Neural progenitor cell (in vitro differentiated cells): ENCODE measurements at regions not wholly inside any gene's neighbourhood (a gene's known extent, or its start where the extent isn't known, plus 50 kb on each side); places are given as distances from the start of the nearest gene placed in this dataset.
A peak's percentile ranks its signal among the peaks of the same experiment; 100 is the strongest.
"Not testable (repeated sequence)": the region's sequence is repeated elsewhere in the genome, so short reads cannot be mapped to it uniquely, and the experiment has no call there.

Experiments used
- DNase-seq: peaks from one replicate; pipeline ENCODE4 v3.0.0-alpha.2; 2016; ENCODE audit warnings: low spot score
- H2AFZ ChIP-seq: fragments of 200-600 bp; sonication (generic); replicated peaks from 2 replicates; pipeline ENCODE4 v1.6.1; 2016; ENCODE audit warnings: antibody characterized with exemption
- H3F3A ChIP-seq: fragments of 200-600 bp; sonication (generic); 2 replicates; pipeline ENCODE4 v1.6.1; 2016; ENCODE audit warnings: antibody characterized with exemption, low read depth
- H3K27ac ChIP-seq: fragments of 200-600 bp; sonication (generic); 2 replicates; pipeline ENCODE4 v1.5.1; 2016; ENCODE audit warnings: mild to moderate bottlenecking
- H3K27me3 ChIP-seq: fragments of 200-600 bp; sonication (generic); 2 replicates; pipeline ENCODE4 v1.6.1; 2016; ENCODE audit warnings: mild to moderate bottlenecking, moderate library complexity
- H3K36me3 ChIP-seq: fragments of 200-600 bp; sonication (generic); 2 replicates; pipeline ENCODE4 v1.5.1; 2016
- H3K4me1 ChIP-seq: fragments of 200-600 bp; sonication (generic); 2 replicates; pipeline ENCODE4 v1.6.1; 2016; ENCODE audit warnings: mixed run types
- H3K4me2 ChIP-seq: fragments of 200-600 bp; sonication (generic); 2 replicates; pipeline ENCODE4 v1.6.1; 2016
- H3K4me3 ChIP-seq: fragments of 200-600 bp; sonication (generic); 2 replicates; pipeline ENCODE4 v1.5.1; 2016
- H3K79me2 ChIP-seq: fragments of 200-600 bp; sonication (generic); 2 replicates; pipeline ENCODE4 v1.6.1; 2016; ENCODE audit warnings: low read depth
- H3K9ac ChIP-seq: fragments of 200-600 bp; sonication (generic); 2 replicates; pipeline ENCODE4 v1.6.1; 2016
- H3K9me3 ChIP-seq: fragments of 200-600 bp; sonication (generic); 2 replicates; pipeline ENCODE4 v1.5.1; 2016; ENCODE audit warnings: low read depth
- H4K20me1 ChIP-seq: fragments of 200-600 bp; sonication (generic); 2 replicates; pipeline ENCODE4 v1.6.1; 2016; ENCODE audit warnings: low read depth
- H3K27ac Mint-ChIP-seq: 3 replicates; pipeline ENCODE4 v1.8.0; 2021; ENCODE audit warnings: mixed read lengths
- H3K27me3 Mint-ChIP-seq: 2 replicates; pipeline ENCODE4 v1.8.0; 2022; ENCODE audit warnings: low read depth, mild to moderate bottlenecking, inconsistent platforms, moderate library complexity, mixed read lengths; ENCODE audit not compliant: insufficient read depth
- H3K36me3 Mint-ChIP-seq: 3 replicates; pipeline ENCODE4 v1.8.0; 2021; ENCODE audit warnings: mixed read lengths
- H3K4me1 Mint-ChIP-seq: 3 replicates; pipeline ENCODE4 v1.8.0; 2021; ENCODE audit warnings: mixed read lengths
- H3K4me3 Mint-ChIP-seq: 3 replicates; pipeline ENCODE4 v1.8.0; 2021; ENCODE audit warnings: mild to moderate bottlenecking, moderate library complexity, mixed read lengths
- H3K9me3 Mint-ChIP-seq: 3 replicates; pipeline ENCODE4 v1.8.0; 2020; ENCODE audit warnings: mixed read lengths
- EZH2 ChIP-seq: fragments of 200-600 bp; sonication (generic); IDR thresholded peaks from 2 replicates; pipeline ENCODE4 v1.6.1; 2017; ENCODE audit warnings: antibody characterized with exemption, mild to moderate bottlenecking, moderate library complexity
- EZH2phosphoT487 ChIP-seq: fragments of 200-600 bp; sonication (generic); IDR thresholded peaks from 2 replicates; pipeline ENCODE4 v1.6.1; 2017; ENCODE audit warnings: antibody characterized with exemption
- TF ChIP-seq, protein P1 (sequence below): fragments of 200-600 bp; sonication (generic); IDR thresholded peaks from 2 replicates; pipeline ENCODE4 v1.5.1; 2017; ENCODE audit warnings: antibody characterized with exemption, mild to moderate bottlenecking

DNA sequence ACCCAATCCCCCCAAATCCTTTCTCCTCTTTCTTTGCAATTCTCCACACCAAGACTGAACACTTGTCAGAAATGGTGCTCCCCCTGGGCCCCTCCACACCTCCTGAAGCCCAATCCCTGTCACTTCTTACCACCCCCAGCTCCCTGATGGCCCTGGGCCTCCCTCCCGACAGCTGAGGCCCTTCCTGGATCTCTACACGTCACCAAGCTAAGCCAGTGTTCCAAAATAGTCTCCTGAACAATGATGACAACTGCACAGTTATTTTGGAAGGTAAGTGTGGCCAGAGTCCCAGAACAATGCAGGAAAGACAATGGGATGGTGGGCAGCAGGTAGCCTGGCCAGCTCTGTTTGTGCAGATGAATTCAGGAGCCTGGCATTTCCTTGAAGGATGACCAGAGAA lies 63.7 kb upstream of the PRSS3 start:
- no peak for DNase-seq
- peaks cover 24% of the 10 kb centered on the region for H3K4me1 ChIP-seq
- peaks cover 7% of the 10 kb centered on the region for H3F3A ChIP-seq
- no peaks in the 10 kb centered on the region for H4K20me1 ChIP-seq
- Mint-ChIP-seq H3K36me3 (peaks cover 3% of the 10 kb centered on the region), H3K27ac (peak overlapping the region; percentile 34), H3K27me3 (peaks cover 3% of the 10 kb centered on the region), H3K4me3 (no peak overlapping the region), H3K4me1 (peaks cover 16% of the 10 kb centered on the region), H3K9me3 (peaks cover 14% of the 10 kb centered on the region)
- no peaks in the 10 kb centered on the region for H3K9me3 ChIP-seq
- no peak overlapping the region for H3K27ac ChIP-seq
- H3K36me3 ChIP-seq = no peaks in the 10 kb centered on the region
- no peaks in the 10 kb centered on the region for H3K79me2 ChIP-seq
- no peak overlapping the region for H2AFZ ChIP-seq
- no peak overlapping the region for H3K4me3 ChIP-seq
- H3K9ac ChIP-seq = no peak overlapping the region
- H3K27me3 ChIP-seq = no peaks in the 10 kb centered on the region
- TF ChIP-seq, protein P1, sequence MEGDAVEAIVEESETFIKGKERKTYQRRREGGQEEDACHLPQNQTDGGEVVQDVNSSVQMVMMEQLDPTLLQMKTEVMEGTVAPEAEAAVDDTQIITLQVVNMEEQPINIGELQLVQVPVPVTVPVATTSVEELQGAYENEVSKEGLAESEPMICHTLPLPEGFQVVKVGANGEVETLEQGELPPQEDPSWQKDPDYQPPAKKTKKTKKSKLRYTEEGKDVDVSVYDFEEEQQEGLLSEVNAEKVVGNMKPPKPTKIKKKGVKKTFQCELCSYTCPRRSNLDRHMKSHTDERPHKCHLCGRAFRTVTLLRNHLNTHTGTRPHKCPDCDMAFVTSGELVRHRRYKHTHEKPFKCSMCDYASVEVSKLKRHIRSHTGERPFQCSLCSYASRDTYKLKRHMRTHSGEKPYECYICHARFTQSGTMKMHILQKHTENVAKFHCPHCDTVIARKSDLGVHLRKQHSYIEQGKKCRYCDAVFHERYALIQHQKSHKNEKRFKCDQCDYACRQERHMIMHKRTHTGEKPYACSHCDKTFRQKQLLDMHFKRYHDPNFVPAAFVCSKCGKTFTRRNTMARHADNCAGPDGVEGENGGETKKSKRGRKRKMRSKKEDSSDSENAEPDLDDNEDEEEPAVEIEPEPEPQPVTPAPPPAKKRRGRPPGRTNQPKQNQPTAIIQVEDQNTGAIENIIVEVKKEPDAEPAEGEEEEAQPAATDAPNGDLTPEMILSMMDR = no peak
- TF ChIP-seq EZH2phosphoT487 (no peak), EZH2 (no peak)
- no peak overlapping the region for H3K4me2 ChIP-seq

DNA sequence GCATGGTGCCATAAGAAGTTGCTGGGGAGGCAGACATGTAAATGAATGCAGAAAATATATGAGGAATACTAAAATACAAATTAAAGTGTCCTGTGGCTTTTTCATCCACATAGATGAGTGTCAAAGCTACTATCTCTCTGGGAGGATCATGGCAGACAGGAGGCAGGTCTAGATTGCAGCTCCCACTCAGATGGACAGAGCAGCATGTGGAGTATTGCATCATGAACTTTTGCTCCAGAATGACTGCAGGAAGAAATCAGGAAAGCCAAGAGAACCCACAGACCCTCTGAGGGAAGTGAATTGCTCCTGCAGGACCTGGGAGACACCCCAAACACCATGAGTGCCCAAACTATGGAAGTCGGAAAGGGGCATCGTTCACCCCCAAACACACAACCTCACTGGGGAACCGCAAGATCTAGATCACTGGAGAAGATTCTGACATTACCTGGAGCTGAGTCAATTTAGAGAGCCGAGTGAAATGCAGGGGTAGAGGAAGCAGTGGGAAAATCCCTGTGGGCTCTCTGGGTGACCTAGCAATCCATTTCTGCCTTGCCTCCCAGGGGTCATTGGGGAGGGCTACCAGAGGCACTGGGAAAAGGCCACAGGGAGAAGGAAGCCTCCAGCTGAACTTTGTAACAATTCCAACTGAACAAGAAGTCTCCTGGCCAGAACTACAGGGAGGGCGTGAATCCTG lies 61.0 kb upstream of the PRSS3 start:
- H3K36me3 ChIP-seq, H3K4me3 Mint-ChIP-seq, H3K4me3 ChIP-seq, DNase-seq, H3K27me3 Mint-ChIP-seq, H3K36me3 Mint-ChIP-seq, H3K79me2 ChIP-seq, H4K20me1 ChIP-seq, H3K9me3 Mint-ChIP-seq, H3K27me3 ChIP-seq, H2AFZ ChIP-seq, H3F3A ChIP-seq, H3K4me2 ChIP-seq, H3K9me3 ChIP-seq, H3K27ac ChIP-seq, H3K9ac ChIP-seq: not testable (repeated sequence)
- Mint-ChIP-seq H3K4me1 (peaks cover 16% of the 10 kb centered on the region), H3K27ac (peak overlapping the region; percentile 17)
- peaks cover 24% of the 10 kb centered on the region for H3K4me1 ChIP-seq

DNA sequence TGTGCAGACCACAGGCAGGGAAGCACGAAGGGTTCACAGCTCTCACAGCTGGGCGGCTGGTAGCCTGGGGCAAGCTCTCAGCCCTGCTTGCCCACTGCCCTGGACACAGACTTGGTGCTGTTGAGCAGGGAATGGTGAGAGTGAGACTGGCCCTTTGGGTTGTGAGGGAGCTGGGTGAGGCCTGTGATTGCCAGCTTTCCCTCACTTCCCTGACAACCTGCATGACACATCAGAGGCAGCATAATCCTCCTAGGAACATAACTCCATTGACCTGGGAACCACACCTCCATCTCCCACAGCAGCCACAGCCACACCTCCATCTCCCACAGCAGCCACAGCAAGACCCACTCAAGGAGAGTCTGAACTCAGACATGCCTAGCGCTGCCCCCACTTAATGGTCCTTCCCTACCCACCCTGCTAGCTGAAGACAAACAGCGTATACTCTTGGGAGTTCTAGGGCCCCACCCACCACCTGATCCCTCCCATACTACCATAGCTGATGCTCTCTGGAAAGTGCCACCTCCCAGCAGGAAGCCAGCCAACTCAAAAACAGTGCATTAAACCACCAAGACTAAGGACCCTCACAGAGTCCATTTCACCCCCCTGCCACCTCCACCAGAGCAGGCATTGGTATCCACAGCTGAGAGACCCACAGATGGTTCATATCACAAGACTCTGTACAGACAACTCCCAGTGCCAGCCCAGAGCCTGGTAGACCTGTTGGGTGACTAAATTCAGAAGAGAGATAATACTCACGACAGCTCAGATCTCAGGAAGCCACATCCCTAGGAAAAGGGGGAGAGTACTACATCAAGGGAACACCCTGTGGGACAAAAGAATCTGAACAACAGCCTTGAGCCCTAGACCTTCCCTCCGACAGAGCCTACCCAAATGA lies 60.2 kb upstream of the PRSS3 start:
- H3K4me3 ChIP-seq, DNase-seq, H3K4me3 Mint-ChIP-seq, H3K9ac ChIP-seq, H3K36me3 ChIP-seq, H3K27me3 ChIP-seq, H3K79me2 ChIP-seq, H3F3A ChIP-seq, H2AFZ ChIP-seq, H3K9me3 ChIP-seq, H3K27ac ChIP-seq, H4K20me1 ChIP-seq, H3K27me3 Mint-ChIP-seq, H3K27ac Mint-ChIP-seq, H3K9me3 Mint-ChIP-seq, H3K36me3 Mint-ChIP-seq, H3K4me2 ChIP-seq: not testable (repeated sequence)
- peaks cover 16% of the 10 kb centered on the region for H3K4me1 ChIP-seq
- H3K4me1 Mint-ChIP-seq = peaks cover 13% of the 10 kb centered on the region

DNA sequence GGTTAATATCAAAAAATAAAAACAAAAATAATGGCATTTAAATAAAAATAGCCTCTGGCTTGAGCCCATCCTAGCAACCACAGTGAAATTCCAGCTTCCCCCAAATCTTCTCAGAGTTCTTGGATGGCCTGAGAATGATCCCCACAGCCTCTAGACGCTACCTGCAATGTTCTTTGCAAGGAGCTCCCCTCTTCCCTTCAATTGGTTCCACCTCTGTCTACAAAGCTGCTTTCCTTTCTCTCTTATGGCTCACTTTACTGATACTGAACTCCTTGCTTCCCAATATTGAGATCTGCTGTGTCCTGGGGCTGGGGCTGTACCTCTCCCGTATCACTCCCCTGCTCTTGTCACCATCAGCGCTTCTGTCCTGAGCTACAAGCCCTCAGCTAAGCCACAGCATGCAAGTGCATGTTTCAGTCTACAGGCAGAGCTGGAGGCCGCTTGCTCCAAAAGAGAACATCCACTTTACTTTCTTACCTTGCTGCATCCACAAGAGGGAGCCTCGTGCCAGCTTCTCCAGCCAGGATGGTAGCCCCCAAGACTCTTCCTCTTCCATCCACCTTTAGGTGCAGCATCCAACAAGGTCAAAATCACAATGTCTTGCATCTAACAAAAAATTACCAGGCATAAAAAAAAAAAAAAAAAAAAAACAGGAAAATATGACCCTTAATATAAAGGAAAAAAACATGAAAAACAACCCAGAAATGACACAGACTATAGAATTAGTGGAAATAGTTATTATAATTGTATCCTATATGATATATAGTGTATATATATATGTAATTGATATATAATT lies 57.4 kb upstream of the PRSS3 start:
- Histone ChIP-seq H3K9me3 (no peaks in the 10 kb centered on the region), H3K4me2 (no peak overlapping the region)

More for the DNA sequence above, 57.4 kb upstream of the PRSS3 start:
- no peaks in the 10 kb centered on the region for H3F3A ChIP-seq
- Mint-ChIP-seq H3K4me1 (peaks cover 4% of the 10 kb centered on the region), H3K4me3 (no peak overlapping the region), H3K27me3 (no peaks in the 10 kb centered on the region), H3K36me3 (no peaks in the 10 kb centered on the region), H3K9me3 (peaks cover 4% of the 10 kb centered on the region), H3K27ac (no peak overlapping the region)
- no peak overlapping the region for H3K27ac ChIP-seq
- peak; percentile 79 for DNase-seq
- no peaks in the 10 kb centered on the region for H3K36me3 ChIP-seq
- peaks cover 4% of the 10 kb centered on the region for H3K27me3 ChIP-seq
- no peaks in the 10 kb centered on the region for H3K4me1 ChIP-seq
- no peak overlapping the region for H3K9ac ChIP-seq
- TF ChIP-seq, protein P1 = peak; percentile 75
- no peak for TF ChIP-seq EZH2
- no peak for TF ChIP-seq EZH2phosphoT487
- H4K20me1 ChIP-seq = no peaks in the 10 kb centered on the region
- no peak overlapping the region for H3K4me3 ChIP-seq
- no peaks in the 10 kb centered on the region for H3K79me2 ChIP-seq
- H2AFZ ChIP-seq = peak overlapping the region; percentile 90
